ENCODE measurements at regions not wholly inside any gene's neighbourhood (a gene's known extent, or its start where the extent isn't known, plus 50 kb on each side); places are given as distances from the start of the nearest gene placed in this dataset.

GRCh38 chr11:13215149-13215548 lies 62.4 kb upstream of the BMAL1 start:
- TF ChIP-seq, protein P1, sequence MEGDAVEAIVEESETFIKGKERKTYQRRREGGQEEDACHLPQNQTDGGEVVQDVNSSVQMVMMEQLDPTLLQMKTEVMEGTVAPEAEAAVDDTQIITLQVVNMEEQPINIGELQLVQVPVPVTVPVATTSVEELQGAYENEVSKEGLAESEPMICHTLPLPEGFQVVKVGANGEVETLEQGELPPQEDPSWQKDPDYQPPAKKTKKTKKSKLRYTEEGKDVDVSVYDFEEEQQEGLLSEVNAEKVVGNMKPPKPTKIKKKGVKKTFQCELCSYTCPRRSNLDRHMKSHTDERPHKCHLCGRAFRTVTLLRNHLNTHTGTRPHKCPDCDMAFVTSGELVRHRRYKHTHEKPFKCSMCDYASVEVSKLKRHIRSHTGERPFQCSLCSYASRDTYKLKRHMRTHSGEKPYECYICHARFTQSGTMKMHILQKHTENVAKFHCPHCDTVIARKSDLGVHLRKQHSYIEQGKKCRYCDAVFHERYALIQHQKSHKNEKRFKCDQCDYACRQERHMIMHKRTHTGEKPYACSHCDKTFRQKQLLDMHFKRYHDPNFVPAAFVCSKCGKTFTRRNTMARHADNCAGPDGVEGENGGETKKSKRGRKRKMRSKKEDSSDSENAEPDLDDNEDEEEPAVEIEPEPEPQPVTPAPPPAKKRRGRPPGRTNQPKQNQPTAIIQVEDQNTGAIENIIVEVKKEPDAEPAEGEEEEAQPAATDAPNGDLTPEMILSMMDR (IDR thresholded peaks at IDR 0.05; ENCODE audit: insufficient read depth, low read length), result no peak
- no peak for TF ChIP-seq GABPA (IDR thresholded peaks at IDR 0.05; ENCODE audit: low read depth)
- TF ChIP-seq POLR2AphosphoS5 (IDR thresholded peaks at IDR 0.05; ENCODE audit: low read depth), result no peak
- no peak for TF ChIP-seq SPI1 (IDR thresholded peaks at IDR 0.05; ENCODE audit: borderline replicate concordance, low read depth)
- no peak for TF ChIP-seq REST (IDR thresholded peaks at IDR 0.05; ENCODE audit: insufficient replicate concordance, low read depth)

Measured in HL-60 (cell line).